HG03064 (cell line): ENCODE measurements at regions not wholly inside any gene's neighbourhood (a gene's known extent, or its start where the extent isn't known, plus 50 kb on each side); places are given as distances from the start of the nearest gene placed in this dataset.

Experiments
- ATAC-seq: cut with Tn5 transposase; IDR thresholded peaks from one replicate; pipeline ENCODE4 v1.9.1; 2021; ENCODE audit warnings: low read depth; ENCODE audit not compliant: unreplicated experiment

- ATAC-seq, result no peak
These were observed 113.4 kb upstream of the TCERG1L start for GRCh38 chr10:131424836-131425491.

GRCh38 chr10:131425752-131426533 is 114.4 kb upstream of the TCERG1L start:
- ATAC-seq, result no peak

GRCh38 chr10:131426534-131426898 is 115.0 kb upstream of the TCERG1L start:
- ATAC-seq, result no peak

GRCh38 chr10:131427281-131427680 is 115.8 kb upstream of the TCERG1L start:
- ATAC-seq, result no peak

- no peak for ATAC-seq
These were observed 116.4 kb upstream of the TCERG1L start for GRCh38 chr10:131427901-131428300.

GRCh38 chr10:131429141-131429540 is 117.6 kb upstream of the TCERG1L start:
- no peak for ATAC-seq

- no peak for ATAC-seq
These were observed 118.4 kb upstream of the TCERG1L start for GRCh38 chr10:131429942-131430341.

GRCh38 chr10:131430716-131431412 is 119.3 kb upstream of the TCERG1L start:
- ATAC-seq, result no peak

GRCh38 chr10:131431533-131431932 is 120.0 kb upstream of the TCERG1L start:
- no peak for ATAC-seq

GRCh38 chr10:131431978-131432690 is 120.6 kb upstream of the TCERG1L start:
- no peak for ATAC-seq

GRCh38 chr10:131433568-131433967 is 122.0 kb upstream of the TCERG1L start:
- ATAC-seq, result no peak

GRCh38 chr10:131435232-131435631 is 123.7 kb upstream of the TCERG1L start:
- ATAC-seq, result no peak

- no peak for ATAC-seq
These were observed 124.4 kb upstream of the TCERG1L start for GRCh38 chr10:131435760-131436457.

GRCh38 chr10:131436458-131436857 is 124.9 kb upstream of the TCERG1L start:
- no peak for ATAC-seq

- no peak for ATAC-seq
These were observed 126.3 kb upstream of the TCERG1L start for GRCh38 chr10:131437556-131438475.

GRCh38 chr10:131438665-131439064 is 127.1 kb upstream of the TCERG1L start:
- no peak for ATAC-seq

- no peak for ATAC-seq
These were observed 128.2 kb upstream of the TCERG1L start for GRCh38 chr10:131439705-131440104.

- no peak for ATAC-seq
These were observed 129.2 kb upstream of the TCERG1L start for GRCh38 chr10:131440405-131441360.
